Panc1 (cell line): ENCODE measurements at regions not wholly inside any gene's neighbourhood (a gene's known extent, or its start where the extent isn't known, plus 50 kb on each side); places are given as distances from the start of the nearest gene placed in this dataset.

Source experiments
- ATAC-seq: fragments of 200-7000 bp; cut with Tn5 transposase; 2 replicates; pipeline ENCODE4 v1.9.1; 2020; ENCODE audit warnings: mild to moderate bottlenecking, moderate library complexity
- BruUV-seq: library from RNA; stranded (reverse); fragments of 400-500 nt; replicated peaks from 2 replicates; lab custom pipeline; 2021; lab: Mats Ljungman, UMichigan
- CTCF ChIA-PET: fragments of 300-600 bp; sonication (Branson Sonifier 250); formaldehyde crosslinking; loops from one replicate; lab custom pipeline; 2022; ENCODE audit warnings: antibody characterized with exemption; lab: Charles Lee
- POLR2A ChIA-PET: fragments of 300-600 bp; sonication (Branson Sonifier 250); formaldehyde crosslinking; loops from one replicate; lab custom pipeline; 2022; ENCODE audit warnings: antibody characterized with exemption; lab: Charles Lee
- DNase-seq: peaks from one replicate; pipeline ENCODE4 v3.0.0-alpha.2; 2010; ENCODE audit warnings: low read depth, low spot score
- H3K27ac ChIP-seq: 2 replicates; pipeline ENCODE4 v1.5.1; 2011; ENCODE audit warnings: mild to moderate bottlenecking, low read length, inconsistent platforms
- H3K27me3 ChIP-seq: fragments of 200-500 bp; sonication (Bioruptor generic); 2 replicates; pipeline ENCODE4 v1.6.0; 2014; ENCODE audit warnings: low read length, inconsistent platforms; ENCODE audit not compliant: control insufficient read depth, insufficient read depth
- H3K36me3 ChIP-seq: fragments of 200-500 bp; sonication (Bioruptor generic); 2 replicates; pipeline ENCODE4 v1.5.1; 2014; ENCODE audit warnings: inconsistent platforms, mild to moderate bottlenecking, low read length, moderate library complexity; ENCODE audit not compliant: control insufficient read depth, insufficient read depth
- H3K4me1 ChIP-seq: 2 replicates; pipeline ENCODE4 v1.5.1; 2011; ENCODE audit warnings: inconsistent platforms, mild to moderate bottlenecking, low read length, moderate library complexity; ENCODE audit not compliant: control insufficient read depth, insufficient read depth
- H3K4me3 ChIP-seq, 2 experiments: 2 replicates each; pipeline ENCODE4 v1.5.1; 2011 to 2012; ENCODE audit warnings: low read depth in 2 of 2, low read length in 2 of 2, mild to moderate bottlenecking in 2 of 2, inconsistent platforms in 1 of 2, moderate library complexity in 1 of 2
- H3K9me3 ChIP-seq: fragments of 200-500 bp; sonication (Bioruptor generic); 2 replicates; pipeline ENCODE4 v1.5.1; 2014; ENCODE audit warnings: low read depth, mild to moderate bottlenecking, inconsistent platforms, low read length, moderate library complexity; ENCODE audit not compliant: control insufficient read depth, insufficient read depth
- CTCF ChIP-seq: fragments of 450-650 bp; IDR thresholded peaks from 2 replicates; pipeline ENCODE4 v1.5.1; 2017; ENCODE audit warnings: mild to moderate bottlenecking
- POLR2AphosphoS5 ChIP-seq: IDR thresholded peaks from 2 replicates; pipeline ENCODE4 v1.6.1; 2012; ENCODE audit warnings: mild to moderate bottlenecking, low read depth, low read length, moderate library complexity
- SIN3A ChIP-seq: IDR thresholded peaks from 2 replicates; pipeline ENCODE4 v1.6.1; 2012; ENCODE audit warnings: low read depth, mild to moderate bottlenecking, low read length, moderate library complexity, borderline replicate concordance; ENCODE audit not compliant: insufficient read depth
- TCF7L2 ChIP-seq: IDR thresholded peaks from 2 replicates; pipeline ENCODE4 v1.6.1; 2011; ENCODE audit warnings: mild to moderate bottlenecking, low read depth, low read length, inconsistent platforms
- in situ Hi-C: cut with HindIII; loops from 2 replicates; pipeline ENCODE4 v1.10.0; 2016; ENCODE audit warnings: low sequenced_read_pairs, low pct_unique_long_range_greater_than_20kb
- intact Hi-C: fragments of 100-400 bp; cut with micrococcal nuclease; formaldehyde crosslinking; loops from one replicate; pipeline ENCODE4 v1.10.0; 2022; ENCODE audit not compliant: unreplicated experiment
- TF ChIP-seq, protein P1 (sequence below), 2 experiments: IDR thresholded peaks; 2 replicates each; pipeline ENCODE4 v1.6.1; 2011 to 2012; ENCODE audit warnings: low read depth in 2 of 2, control low read depth in 1 of 2, low read length in 1 of 2, mild to moderate bottlenecking in 1 of 2, moderate library complexity in 1 of 2; ENCODE audit not compliant: insufficient read depth in 1 of 2

DNA sequence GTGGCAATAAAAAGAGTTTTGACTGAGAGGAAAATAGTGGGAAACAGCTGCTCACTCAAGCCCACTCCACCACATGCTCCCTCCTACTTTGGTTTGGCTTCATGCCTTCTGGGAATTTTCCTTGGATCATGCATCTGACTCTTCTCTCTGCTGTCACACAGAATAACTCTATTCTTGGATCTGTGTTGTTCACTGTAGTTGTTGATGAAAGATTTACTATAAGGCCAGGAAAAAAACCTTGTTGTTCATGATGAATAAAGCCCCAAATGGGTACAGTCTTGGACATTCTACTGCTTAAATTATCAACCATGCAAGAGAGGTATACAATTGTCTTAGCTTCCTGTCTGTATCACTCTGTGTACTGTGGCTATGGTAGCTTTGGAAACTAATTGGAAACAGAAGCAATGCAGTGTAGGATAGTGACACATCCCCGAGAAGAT is 70.5 kb downstream of the TMX1 start:
- intact Hi-C loops: no loop called here
- BruUV-seq: no TSS peak
- Histone ChIP-seq H3K4me1 (no peaks in the 10 kb centered on the region), H3K4me3 (no peak overlapping the region), H3K36me3 (no peaks in the 10 kb centered on the region), H3K27me3 (no peaks in the 10 kb centered on the region), H3K27ac (no peak overlapping the region), H3K9me3 (no peaks in the 10 kb centered on the region)
- TF ChIP-seq TCF7L2: no peak
- no peak for TF ChIP-seq POLR2AphosphoS5
- TF ChIP-seq, protein P1, sequence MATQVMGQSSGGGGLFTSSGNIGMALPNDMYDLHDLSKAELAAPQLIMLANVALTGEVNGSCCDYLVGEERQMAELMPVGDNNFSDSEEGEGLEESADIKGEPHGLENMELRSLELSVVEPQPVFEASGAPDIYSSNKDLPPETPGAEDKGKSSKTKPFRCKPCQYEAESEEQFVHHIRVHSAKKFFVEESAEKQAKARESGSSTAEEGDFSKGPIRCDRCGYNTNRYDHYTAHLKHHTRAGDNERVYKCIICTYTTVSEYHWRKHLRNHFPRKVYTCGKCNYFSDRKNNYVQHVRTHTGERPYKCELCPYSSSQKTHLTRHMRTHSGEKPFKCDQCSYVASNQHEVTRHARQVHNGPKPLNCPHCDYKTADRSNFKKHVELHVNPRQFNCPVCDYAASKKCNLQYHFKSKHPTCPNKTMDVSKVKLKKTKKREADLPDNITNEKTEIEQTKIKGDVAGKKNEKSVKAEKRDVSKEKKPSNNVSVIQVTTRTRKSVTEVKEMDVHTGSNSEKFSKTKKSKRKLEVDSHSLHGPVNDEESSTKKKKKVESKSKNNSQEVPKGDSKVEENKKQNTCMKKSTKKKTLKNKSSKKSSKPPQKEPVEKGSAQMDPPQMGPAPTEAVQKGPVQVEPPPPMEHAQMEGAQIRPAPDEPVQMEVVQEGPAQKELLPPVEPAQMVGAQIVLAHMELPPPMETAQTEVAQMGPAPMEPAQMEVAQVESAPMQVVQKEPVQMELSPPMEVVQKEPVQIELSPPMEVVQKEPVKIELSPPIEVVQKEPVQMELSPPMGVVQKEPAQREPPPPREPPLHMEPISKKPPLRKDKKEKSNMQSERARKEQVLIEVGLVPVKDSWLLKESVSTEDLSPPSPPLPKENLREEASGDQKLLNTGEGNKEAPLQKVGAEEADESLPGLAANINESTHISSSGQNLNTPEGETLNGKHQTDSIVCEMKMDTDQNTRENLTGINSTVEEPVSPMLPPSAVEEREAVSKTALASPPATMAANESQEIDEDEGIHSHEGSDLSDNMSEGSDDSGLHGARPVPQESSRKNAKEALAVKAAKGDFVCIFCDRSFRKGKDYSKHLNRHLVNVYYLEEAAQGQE (IDR thresholded peaks at IDR 0.05; ENCODE audit: insufficient read depth in 1 of 2, low read depth in 2 of 2, low read length in 1 of 2): no peak
- TF ChIP-seq SIN3A: no peak
- no peak for TF ChIP-seq CTCF
- ATAC-seq (no peak), DNase-seq (no peak)
- ChIA-PET POLR2A (no interaction called here), CTCF (no interaction called here)
- in situ Hi-C loops: no loop called here

DNA sequence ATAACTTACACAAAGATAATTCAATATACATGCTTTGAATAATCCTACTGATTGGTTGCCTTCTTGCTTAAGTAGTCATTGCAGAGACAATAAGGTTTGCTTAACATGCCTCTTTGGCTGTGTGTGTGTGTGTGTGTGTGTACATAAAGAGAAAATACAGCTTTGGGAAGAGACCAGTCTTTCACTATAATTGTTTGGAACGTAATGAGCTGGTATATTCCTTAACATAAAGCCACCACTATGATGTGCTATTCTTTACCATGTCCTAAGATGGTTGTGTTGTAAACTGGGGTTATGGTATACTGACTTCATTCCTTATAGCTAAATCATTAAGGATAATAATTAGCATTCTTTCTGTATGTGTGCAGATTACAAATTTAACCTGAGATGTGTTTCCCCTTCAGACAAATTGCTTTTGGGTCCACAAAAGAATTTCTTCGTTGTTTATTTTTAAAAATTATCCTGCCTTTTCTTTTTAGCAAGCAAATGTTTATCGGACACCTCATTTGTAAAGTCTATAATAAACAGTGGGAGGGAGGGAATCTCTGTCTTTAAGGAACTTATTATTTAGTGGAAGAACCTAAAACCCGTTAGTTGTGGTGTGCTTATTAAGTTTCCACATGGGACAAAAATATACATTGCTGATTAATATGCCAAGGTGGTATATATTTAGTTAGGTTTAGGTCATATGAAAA is 74.4 kb downstream of the TMX1 start:
- DNase-seq (no peak), ATAC-seq (no peak)
- CTCF ChIA-PET: no interaction called here

More for the DNA sequence above, 74.4 kb downstream of the TMX1 start:
- POLR2A ChIA-PET: no interaction called here
- no peak overlapping the region for H3K4me3 ChIP-seq
- no peaks in the 10 kb centered on the region for H3K9me3 ChIP-seq
- no TSS peak for BruUV-seq
- TF ChIP-seq TCF7L2: no peak
- TF ChIP-seq POLR2AphosphoS5: no peak
- TF ChIP-seq CTCF: no peak
- TF ChIP-seq SIN3A: no peak
- TF ChIP-seq, protein P1 (IDR thresholded peaks at IDR 0.05; ENCODE audit: insufficient read depth in 1 of 2, low read depth in 2 of 2, low read length in 1 of 2): no peak
- no peaks in the 10 kb centered on the region for H3K4me1 ChIP-seq
- in situ Hi-C loops (no loop called here), intact Hi-C loops (no loop called here)
- H3K27ac ChIP-seq: no peak overlapping the region
- H3K36me3 ChIP-seq: no peaks in the 10 kb centered on the region
- no peaks in the 10 kb centered on the region for H3K27me3 ChIP-seq
